ENCODE measurements at regions not wholly inside any gene's neighbourhood (a gene's known extent, or its start where the extent isn't known, plus 50 kb on each side); places are given as distances from the start of the nearest gene placed in this dataset.
"Not testable (repeated sequence)": the region's sequence is repeated elsewhere in the genome, so short reads cannot be mapped to it uniquely, and the experiment has no call there.

DNA sequence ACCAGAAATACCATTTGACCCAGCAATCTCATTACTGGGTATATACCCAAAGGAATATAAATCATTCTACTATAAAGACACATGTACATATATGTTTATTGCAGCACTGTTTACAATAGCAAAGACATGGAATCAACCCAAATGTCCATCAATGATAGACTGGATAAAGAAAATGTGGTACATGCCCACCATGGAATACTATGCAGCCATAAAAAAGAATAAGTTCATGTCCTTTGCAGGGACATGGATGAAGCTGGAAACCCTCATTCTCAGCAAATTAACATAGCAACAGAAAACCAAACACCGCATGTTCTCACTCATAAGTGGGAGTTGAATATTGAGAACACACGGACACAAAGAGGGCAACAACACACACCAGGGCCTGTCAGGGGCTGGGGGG lies 193.6 kb upstream of the SLC7A11 start:
- H3K4me3 Mint-ChIP-seq, H3K27ac Mint-ChIP-seq: not testable (repeated sequence)

DNA sequence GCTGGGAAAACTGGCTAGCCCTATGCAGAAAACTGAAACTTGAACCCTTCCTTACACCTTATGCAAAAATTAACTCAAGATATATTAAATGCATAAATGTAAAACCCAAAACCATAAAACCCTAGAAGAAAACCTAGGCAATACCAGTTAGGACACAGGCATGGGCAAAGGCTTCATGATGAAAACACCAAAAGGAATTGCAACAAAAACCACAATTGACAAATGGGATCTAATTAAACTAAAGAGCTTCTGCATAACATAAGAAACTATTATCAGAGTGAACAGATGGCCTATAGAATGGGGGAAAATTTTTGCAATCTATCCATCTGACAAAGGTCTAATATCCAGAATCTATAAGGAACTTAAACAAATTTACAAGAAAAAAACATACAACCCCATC lies 192.9 kb upstream of the SLC7A11 start:
- H3K4me3 Mint-ChIP-seq; ATAC-seq; H3K27ac Mint-ChIP-seq; H3K4me1 Mint-ChIP-seq; H3K9me3 Mint-ChIP-seq (ENCODE audit: low read depth); DNase-seq; H3K27me3 Mint-ChIP-seq; CTCF ChIA-PET; H3K36me3 Mint-ChIP-seq: not testable (repeated sequence)

More for the DNA sequence above, 193.6 kb upstream of the SLC7A11 start:
- ATAC-seq; H3K36me3 Mint-ChIP-seq; H3K4me1 Mint-ChIP-seq; DNase-seq; H3K27me3 Mint-ChIP-seq; CTCF ChIA-PET; H3K9me3 Mint-ChIP-seq (ENCODE audit: low read depth): not testable (repeated sequence)

DNA sequence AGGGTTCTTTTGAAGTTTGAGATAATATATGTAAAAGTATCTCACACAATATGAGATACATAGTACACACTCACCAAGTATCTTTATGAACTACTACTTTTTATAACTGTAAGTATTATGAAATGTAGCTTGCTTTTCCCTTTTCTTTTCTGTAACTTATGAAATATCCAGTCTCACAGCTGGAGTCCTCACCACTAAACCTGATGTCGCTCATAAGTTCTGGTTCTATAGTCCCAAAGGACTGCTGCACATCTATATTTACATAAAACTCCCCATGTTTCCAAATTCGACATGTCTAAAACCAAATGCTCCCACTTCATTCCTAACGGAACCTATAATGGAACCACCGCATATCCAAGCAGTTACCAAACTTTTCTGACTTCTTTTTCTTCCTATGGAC lies 186.5 kb upstream of the SLC7A11 start:
- DNase-seq (no peak), ATAC-seq (no peak)
- Mint-ChIP-seq H3K9me3 (ENCODE audit: low read depth) (peaks cover 6% of the 10 kb centered on the region), H3K27me3 (no peaks in the 10 kb centered on the region), H3K4me1 (no peaks in the 10 kb centered on the region), H3K27ac (no peak overlapping the region), H3K4me3 (no peak overlapping the region), H3K36me3 (no peaks in the 10 kb centered on the region)
- CTCF ChIA-PET = no interaction called here

DNA sequence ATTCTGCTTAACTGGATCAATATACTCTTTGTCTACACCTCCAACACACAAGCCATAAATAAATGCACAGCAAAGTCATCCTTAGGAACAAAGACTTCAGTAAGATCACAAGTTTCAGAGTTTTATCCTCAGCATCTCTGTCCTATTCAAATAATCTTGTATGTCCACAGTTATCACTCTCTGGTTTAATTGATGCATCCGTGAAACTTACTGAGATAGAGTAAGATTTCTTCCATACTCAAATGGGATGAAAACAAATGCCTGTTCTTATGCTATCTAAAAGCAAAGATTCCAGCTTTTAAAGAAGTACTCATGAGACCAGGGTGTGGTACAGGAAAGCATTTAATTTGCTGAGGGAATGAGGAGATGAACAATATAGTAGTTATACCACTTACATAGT lies 184.6 kb upstream of the SLC7A11 start:
- no peak overlapping the region for H3K4me3 Mint-ChIP-seq
- no peaks in the 10 kb centered on the region for H3K36me3 Mint-ChIP-seq
- ATAC-seq = no peak
- no peaks in the 10 kb centered on the region for H3K27me3 Mint-ChIP-seq
- DNase-seq = no peak
- CTCF ChIA-PET = no interaction called here
- no peaks in the 10 kb centered on the region for H3K4me1 Mint-ChIP-seq
- H3K27ac Mint-ChIP-seq = no peak overlapping the region
- H3K9me3 Mint-ChIP-seq (ENCODE audit: low read depth) = no peaks in the 10 kb centered on the region

DNA sequence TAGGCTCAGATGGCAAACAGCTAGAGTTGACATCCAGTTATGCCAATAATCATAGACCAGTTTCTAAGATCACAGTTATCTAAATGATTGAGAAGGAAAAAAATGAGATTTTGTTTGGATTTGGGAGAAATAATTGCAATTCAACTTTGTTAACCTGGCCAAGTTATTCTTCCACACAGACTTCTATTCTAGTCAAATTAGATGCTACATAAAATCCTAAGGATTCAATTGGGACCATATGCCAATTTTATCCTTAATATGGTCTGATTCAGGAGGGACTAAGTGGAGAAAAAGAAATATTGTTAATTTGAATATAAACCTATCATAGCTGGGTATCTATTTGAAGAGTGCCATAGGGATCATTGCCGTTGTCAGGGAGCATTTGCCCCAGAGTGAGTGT lies 178.3 kb upstream of the SLC7A11 start:
- H3K4me1 Mint-ChIP-seq = no peaks in the 10 kb centered on the region
- H3K36me3 Mint-ChIP-seq = no peaks in the 10 kb centered on the region
- peaks cover 3% of the 10 kb centered on the region for H3K9me3 Mint-ChIP-seq (ENCODE audit: low read depth)
- no peak for DNase-seq
- CTCF ChIA-PET = no interaction called here
- H3K27me3 Mint-ChIP-seq = no peaks in the 10 kb centered on the region
- ATAC-seq = no peak
- no peak overlapping the region for H3K4me3 Mint-ChIP-seq
- no peak overlapping the region for H3K27ac Mint-ChIP-seq

DNA sequence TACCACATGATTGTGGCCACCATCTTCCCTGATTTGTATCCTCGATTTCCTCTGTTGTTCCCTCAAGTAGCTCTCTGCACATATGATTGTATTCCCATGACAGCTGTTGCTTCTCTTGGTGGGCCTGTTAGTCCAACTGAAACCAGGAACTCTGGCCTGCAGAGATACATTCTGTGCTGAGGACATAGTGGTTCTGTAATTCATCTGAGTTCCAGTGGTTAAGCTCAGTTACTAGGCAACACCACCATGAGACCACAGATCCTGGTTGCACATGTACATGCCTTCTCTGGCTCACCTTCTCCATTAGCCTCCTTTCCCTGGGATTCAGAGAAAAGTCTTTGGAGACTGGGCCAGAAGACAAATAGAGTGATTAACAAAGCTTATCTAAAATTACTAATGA lies 172.1 kb upstream of the SLC7A11 start:
- ATAC-seq (no peak), DNase-seq (no peak)
- H3K9me3 Mint-ChIP-seq (ENCODE audit: low read depth) = no peaks in the 10 kb centered on the region
- no peaks in the 10 kb centered on the region for H3K4me1 Mint-ChIP-seq
- H3K27me3 Mint-ChIP-seq = no peaks in the 10 kb centered on the region
- H3K4me3 Mint-ChIP-seq = no peak overlapping the region
- no peak overlapping the region for H3K27ac Mint-ChIP-seq
- CTCF ChIA-PET = no interaction called here
- H3K36me3 Mint-ChIP-seq = no peaks in the 10 kb centered on the region

DNA sequence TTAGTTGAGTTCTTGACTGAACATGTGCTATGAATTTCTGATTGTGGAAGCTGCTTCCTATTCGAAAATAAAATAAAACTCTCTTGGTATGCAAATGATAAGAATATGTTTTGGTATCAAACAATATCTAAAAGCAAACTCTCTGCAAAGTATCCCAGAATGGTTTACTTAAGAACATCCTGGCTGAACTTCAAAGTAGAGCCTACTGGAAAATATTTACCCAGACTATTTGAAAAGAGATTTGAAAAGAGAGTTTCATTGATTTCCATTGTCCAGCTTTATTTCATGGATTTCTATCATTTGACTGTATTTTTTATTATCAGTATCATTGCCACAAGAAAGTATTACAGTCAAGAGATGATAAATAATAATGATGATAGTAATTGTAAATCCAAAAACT lies 171.1 kb upstream of the SLC7A11 start:
- DNase-seq = no peak
- CTCF ChIA-PET = no interaction called here
- Mint-ChIP-seq H3K9me3 (ENCODE audit: low read depth) (no peaks in the 10 kb centered on the region), H3K27ac (no peak overlapping the region), H3K27me3 (no peaks in the 10 kb centered on the region), H3K36me3 (no peaks in the 10 kb centered on the region), H3K4me3 (no peak overlapping the region), H3K4me1 (no peaks in the 10 kb centered on the region)
- no peak for ATAC-seq

DNA sequence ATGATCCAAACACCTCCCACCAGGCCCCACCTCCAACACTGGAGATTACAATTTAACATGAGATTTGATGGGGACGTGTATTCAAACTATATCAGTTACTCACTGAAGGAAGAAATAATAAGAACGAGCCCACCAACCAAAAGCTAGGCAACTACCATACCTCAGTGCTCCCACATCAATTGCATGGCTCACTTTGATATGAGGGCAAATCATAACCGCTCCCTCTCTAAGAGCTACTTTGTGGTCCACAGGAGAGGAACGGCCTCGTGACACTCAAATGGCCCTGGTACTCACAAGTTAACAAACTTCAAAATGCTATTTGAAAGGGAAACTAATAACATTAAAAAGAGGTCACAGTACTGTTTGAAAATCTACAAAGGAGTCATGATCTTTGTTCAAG lies 170.7 kb upstream of the SLC7A11 start:
- DNase-seq (no peak), ATAC-seq (no peak)
- H3K9me3 Mint-ChIP-seq (ENCODE audit: low read depth) = no peaks in the 10 kb centered on the region
- no peak overlapping the region for H3K27ac Mint-ChIP-seq
- no peaks in the 10 kb centered on the region for H3K27me3 Mint-ChIP-seq
- CTCF ChIA-PET = no interaction called here
- H3K4me3 Mint-ChIP-seq = no peak overlapping the region
- H3K36me3 Mint-ChIP-seq = no peaks in the 10 kb centered on the region
- no peaks in the 10 kb centered on the region for H3K4me1 Mint-ChIP-seq

DNA sequence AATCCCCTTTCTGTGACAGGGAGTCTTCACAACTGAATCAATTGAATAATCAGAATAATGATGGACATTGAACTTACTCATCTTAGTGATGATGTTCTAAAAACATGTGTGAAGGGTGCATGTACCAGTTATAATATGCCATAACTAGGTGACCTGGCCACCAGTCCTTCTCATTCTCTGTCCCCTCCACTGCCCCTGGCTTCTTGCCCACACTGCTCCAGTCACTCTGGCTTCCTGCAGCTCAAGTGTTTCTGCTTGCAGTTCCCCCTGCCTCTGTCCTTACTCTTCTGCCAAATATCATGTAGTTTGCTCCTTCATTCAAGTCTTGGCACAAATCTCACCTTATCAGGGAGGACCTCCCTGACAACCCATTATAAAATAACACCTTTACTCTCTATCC lies 168.1 kb upstream of the SLC7A11 start:
- no peaks in the 10 kb centered on the region for H3K27me3 Mint-ChIP-seq
- H3K4me3 Mint-ChIP-seq = no peak overlapping the region
- ATAC-seq (no peak), DNase-seq (no peak)
- CTCF ChIA-PET = no interaction called here
- H3K36me3 Mint-ChIP-seq = no peaks in the 10 kb centered on the region
- H3K9me3 Mint-ChIP-seq (ENCODE audit: low read depth) = no peaks in the 10 kb centered on the region
- no peak overlapping the region for H3K27ac Mint-ChIP-seq
- H3K4me1 Mint-ChIP-seq = no peaks in the 10 kb centered on the region

DNA sequence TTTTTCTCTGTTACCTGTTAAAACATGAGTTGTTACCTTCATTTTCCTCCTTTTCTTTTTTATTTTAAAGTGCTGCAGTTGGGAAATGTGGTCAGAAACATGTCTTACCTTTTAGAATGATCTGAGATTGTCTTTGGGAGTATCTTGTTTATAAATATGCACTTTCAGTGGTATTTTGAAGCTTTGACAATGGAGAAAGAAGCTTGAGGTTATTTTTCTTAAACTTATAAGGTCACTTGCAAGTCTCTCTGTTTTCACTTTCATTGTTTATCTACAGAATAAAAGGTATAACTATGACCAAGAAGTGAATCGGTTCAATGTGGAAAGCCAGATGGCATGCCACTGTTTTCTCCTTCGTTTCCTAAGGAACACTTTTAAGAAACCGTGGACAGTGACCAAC lies 167.5 kb upstream of the SLC7A11 start:
- CTCF ChIA-PET = no interaction called here
- Mint-ChIP-seq H3K4me3 (no peak overlapping the region), H3K27me3 (no peaks in the 10 kb centered on the region), H3K27ac (no peak overlapping the region), H3K36me3 (no peaks in the 10 kb centered on the region), H3K4me1 (no peaks in the 10 kb centered on the region), H3K9me3 (ENCODE audit: low read depth) (no peaks in the 10 kb centered on the region)
- DNase-seq (no peak), ATAC-seq (no peak)

DNA sequence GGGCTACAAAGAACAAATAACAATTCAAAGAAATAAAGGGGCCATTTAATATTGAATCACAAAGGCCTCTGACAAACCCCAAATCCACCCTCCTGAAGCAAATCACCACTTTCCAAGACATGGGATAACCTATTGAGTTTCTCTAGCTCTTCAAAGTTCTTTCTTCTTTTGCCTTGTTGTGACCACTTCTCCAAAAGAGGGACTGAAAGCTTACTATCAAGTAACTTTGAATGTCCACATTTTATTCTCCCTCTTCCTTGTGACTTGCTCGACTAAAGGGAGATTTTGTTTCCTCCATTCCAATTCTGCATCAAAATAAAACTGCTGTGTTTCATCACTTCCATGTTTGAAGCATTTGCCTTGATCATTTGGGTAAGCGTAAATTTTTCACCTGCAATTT lies 166.6 kb upstream of the SLC7A11 start:
- no peaks in the 10 kb centered on the region for H3K27me3 Mint-ChIP-seq
- ATAC-seq = no peak
- H3K9me3 Mint-ChIP-seq (ENCODE audit: low read depth) = no peaks in the 10 kb centered on the region
- no peaks in the 10 kb centered on the region for H3K4me1 Mint-ChIP-seq
- H3K27ac Mint-ChIP-seq = no peak overlapping the region
- DNase-seq = no peak
- H3K36me3 Mint-ChIP-seq = no peaks in the 10 kb centered on the region
- CTCF ChIA-PET = no interaction called here
- no peak overlapping the region for H3K4me3 Mint-ChIP-seq

DNA sequence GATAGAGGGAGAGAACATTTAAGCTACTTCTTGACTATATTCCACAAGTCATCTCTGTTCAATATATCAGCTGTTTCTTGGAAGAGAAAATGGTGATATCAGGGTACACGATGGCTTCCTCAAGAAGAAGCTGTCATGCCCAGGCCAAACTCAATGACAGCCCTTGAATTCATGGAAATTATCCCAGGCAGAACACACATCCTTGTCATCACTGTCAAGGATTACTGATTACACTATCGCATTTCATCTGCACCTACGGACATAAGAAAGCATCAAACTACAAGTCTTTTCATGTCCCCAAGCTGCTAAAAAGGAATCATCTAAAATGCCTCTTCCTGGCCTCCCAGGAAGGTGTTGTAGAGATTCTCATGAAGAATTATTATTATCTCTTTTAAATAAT lies 165.2 kb upstream of the SLC7A11 start:
- Mint-ChIP-seq H3K27me3 (no peaks in the 10 kb centered on the region), H3K27ac (no peak overlapping the region), H3K36me3 (no peaks in the 10 kb centered on the region), H3K4me3 (no peak overlapping the region), H3K9me3 (ENCODE audit: low read depth) (no peaks in the 10 kb centered on the region), H3K4me1 (no peaks in the 10 kb centered on the region)
- CTCF ChIA-PET = no interaction called here
- DNase-seq = no peak
- ATAC-seq = no peak

DNA sequence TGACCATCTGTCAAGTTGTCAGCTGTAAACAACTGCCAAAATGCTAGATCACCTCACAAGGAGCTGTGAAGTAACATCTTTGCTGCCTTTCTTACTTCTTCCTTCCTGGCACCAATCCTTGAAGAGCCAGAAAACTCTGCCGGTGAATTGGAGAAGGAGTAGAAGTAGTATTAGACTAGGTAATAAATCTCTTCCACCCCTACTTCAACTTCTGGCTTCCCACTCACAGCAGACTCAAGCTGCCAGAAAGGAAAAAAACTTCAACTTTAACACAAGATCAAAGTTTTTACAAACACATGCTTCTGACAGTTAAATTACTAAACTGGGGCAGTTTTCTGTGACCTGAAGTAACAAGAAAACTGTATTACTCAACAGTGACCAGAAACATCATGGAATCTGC lies 164.7 kb upstream of the SLC7A11 start:
- no peaks in the 10 kb centered on the region for H3K9me3 Mint-ChIP-seq (ENCODE audit: low read depth)
- ATAC-seq = no peak

DNA sequence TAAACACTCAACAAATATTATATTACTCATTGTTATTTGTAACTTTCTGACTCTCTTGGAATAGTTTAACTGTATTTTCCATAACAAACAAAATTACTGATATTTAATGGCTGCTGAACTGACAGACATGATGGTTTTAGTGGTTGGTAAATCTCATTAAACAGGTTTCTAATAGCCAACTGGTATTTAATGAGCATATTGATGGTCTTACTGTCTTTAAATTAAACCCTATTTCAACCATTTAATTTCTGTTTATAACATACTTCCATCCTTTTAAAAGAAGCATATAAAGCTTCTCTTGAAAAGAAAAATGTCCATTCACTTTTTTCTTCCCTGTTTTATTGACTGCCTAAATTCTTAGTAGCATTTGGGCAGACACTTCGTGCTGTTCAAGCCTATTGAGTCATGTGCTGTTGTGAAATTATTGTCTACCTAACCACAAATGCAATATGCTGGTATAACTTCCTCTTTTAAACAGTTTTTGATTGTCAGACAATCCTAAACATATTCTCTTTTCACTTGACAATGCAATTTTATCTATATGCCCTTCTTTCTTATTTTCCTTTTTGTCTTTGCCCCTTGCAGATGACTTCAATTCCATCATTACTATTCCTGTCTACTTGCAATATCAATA lies 163.9 kb upstream of the SLC7A11 start:
- Mint-ChIP-seq H3K4me1 (no peaks in the 10 kb centered on the region), H3K27me3 (no peaks in the 10 kb centered on the region), H3K9me3 (ENCODE audit: low read depth) (no peaks in the 10 kb centered on the region), H3K27ac (no peak overlapping the region), H3K4me3 (no peak overlapping the region), H3K36me3 (no peaks in the 10 kb centered on the region)
- ATAC-seq (no peak), DNase-seq (no peak)
- CTCF ChIA-PET = no interaction called here

More for the DNA sequence above, 164.7 kb upstream of the SLC7A11 start:
- CTCF ChIA-PET = no interaction called here
- no peak for DNase-seq
- Mint-ChIP-seq H3K4me3 (no peak overlapping the region), H3K4me1 (no peaks in the 10 kb centered on the region), H3K36me3 (no peaks in the 10 kb centered on the region), H3K27ac (no peak overlapping the region), H3K27me3 (no peaks in the 10 kb centered on the region)

DNA sequence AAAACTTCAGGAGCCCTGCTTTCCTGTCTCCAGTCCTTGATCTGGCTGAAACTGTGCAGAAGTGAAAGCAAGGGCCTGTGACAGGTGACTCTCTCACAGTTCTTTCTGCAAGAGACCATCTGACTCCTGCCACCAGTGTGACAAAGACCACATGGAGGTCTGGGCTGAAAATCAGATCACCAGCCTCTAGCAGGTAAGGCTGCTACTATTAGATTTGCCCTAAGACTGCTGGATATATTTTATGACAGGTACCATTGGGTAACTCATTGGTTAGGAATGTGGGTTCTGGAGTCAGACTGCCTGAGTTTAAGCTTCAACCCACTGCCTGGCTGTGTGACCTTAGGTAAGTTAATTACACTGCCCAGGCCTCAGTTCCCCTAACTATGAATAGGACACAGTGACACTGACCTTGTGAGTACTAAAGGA lies 163.3 kb upstream of the SLC7A11 start:
- H3K27ac Mint-ChIP-seq = no peak overlapping the region
- H3K4me1 Mint-ChIP-seq = no peaks in the 10 kb centered on the region
- DNase-seq (no peak), ATAC-seq (no peak)
- H3K27me3 Mint-ChIP-seq = no peaks in the 10 kb centered on the region
- no peaks in the 10 kb centered on the region for H3K36me3 Mint-ChIP-seq
- H3K9me3 Mint-ChIP-seq (ENCODE audit: low read depth) = no peaks in the 10 kb centered on the region
- no peak overlapping the region for H3K4me3 Mint-ChIP-seq
- CTCF ChIA-PET = no interaction called here
